Esophagus muscularis mucosa (tissue), 3 donors: ENCODE measurements at regions not wholly inside any gene's neighbourhood (a gene's known extent, or its start where the extent isn't known, plus 50 kb on each side); places are given as distances from the start of the nearest gene placed in this dataset.

Experiments
- CTCF ChIP-seq, 3 experiments: fragments of 200-600 bp in 2 of 3; fragments of 450-650 bp in 1 of 3; sonication (generic) in 2 of 3; IDR thresholded peaks; one replicate each; pipeline ENCODE4 v1.5.1; 2017 to 2019; ENCODE audit warnings: antibody characterized with exemption in 3 of 3, mild to moderate bottlenecking in 2 of 3, moderate library complexity in 1 of 3
- POLR2A ChIP-seq: fragments of 450-650 bp; IDR thresholded peaks from one replicate; pipeline ENCODE4 v1.6.1; 2017; ENCODE audit warnings: antibody characterized with exemption, moderate library complexity, mild to moderate bottlenecking, low read depth
- POLR2AphosphoS5 ChIP-seq, 2 donors: sonication (generic); formaldehyde crosslinking; IDR thresholded peaks; one replicate each; pipeline ENCODE4 v1.6.1; 2017; ENCODE audit warnings: antibody characterized with exemption in 2 of 2

DNA sequence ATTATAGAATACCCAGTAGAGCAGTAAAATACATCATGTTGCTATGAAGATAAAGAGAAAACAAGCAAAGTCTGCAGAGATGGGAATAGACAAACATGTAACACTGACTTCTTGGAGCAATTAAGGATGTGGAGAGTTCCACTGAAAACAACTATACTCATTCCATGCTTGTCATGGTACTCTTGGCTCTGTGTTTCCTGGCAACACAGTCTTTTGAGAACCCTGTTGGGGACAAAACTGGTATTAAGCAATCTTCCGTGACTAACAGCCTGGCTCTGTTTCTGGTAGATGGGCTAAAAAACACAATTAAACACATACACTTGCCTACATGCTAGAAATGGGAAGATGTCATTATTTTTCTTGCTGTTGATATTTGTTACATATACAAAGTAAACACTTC, 1212.3 kb upstream of the GBE1 start:
- TF ChIP-seq CTCF (IDR thresholded peaks at IDR 0.05) (no peak), POLR2AphosphoS5 (IDR thresholded peaks at IDR 0.05) (no peak), POLR2A (no peak)
